PFSK-1 (cell line): ENCODE measurements at regions not wholly inside any gene's neighbourhood (a gene's known extent, or its start where the extent isn't known, plus 50 kb on each side); places are given as distances from the start of the nearest gene placed in this dataset.

Source experiments
- POLR2AphosphoS5 ChIP-seq: IDR thresholded peaks from 2 replicates; pipeline ENCODE4 v1.6.1; 2012; ENCODE audit warnings: low read depth, mild to moderate bottlenecking, control low read depth, low read length, moderate library complexity
- REST ChIP-seq, 2 experiments: IDR thresholded peaks; 2 replicates each; pipeline versions ENCODE4 v1.6.1 to v1.8.0; 2011 to 2012; ENCODE audit warnings: low read depth in 2 of 2, low read length in 2 of 2, control low read depth in 1 of 2, inconsistent platforms in 1 of 2, mild to moderate bottlenecking in 1 of 2, moderate library complexity in 1 of 2; ENCODE audit not compliant: insufficient read depth in 1 of 2

GRCh38 chr11:92848578-92848977, 120.9 kb upstream of the MTNR1B start:
- no peak for TF ChIP-seq REST (IDR thresholded peaks at IDR 0.05; ENCODE audit: insufficient read depth in 1 of 2, low read depth in 2 of 2, low read length in 2 of 2)
- no peak for TF ChIP-seq POLR2AphosphoS5
